ENCODE measurements at regions not wholly inside any gene's neighbourhood (a gene's known extent, or its start where the extent isn't known, plus 50 kb on each side); places are given as distances from the start of the nearest gene placed in this dataset.

DNA sequence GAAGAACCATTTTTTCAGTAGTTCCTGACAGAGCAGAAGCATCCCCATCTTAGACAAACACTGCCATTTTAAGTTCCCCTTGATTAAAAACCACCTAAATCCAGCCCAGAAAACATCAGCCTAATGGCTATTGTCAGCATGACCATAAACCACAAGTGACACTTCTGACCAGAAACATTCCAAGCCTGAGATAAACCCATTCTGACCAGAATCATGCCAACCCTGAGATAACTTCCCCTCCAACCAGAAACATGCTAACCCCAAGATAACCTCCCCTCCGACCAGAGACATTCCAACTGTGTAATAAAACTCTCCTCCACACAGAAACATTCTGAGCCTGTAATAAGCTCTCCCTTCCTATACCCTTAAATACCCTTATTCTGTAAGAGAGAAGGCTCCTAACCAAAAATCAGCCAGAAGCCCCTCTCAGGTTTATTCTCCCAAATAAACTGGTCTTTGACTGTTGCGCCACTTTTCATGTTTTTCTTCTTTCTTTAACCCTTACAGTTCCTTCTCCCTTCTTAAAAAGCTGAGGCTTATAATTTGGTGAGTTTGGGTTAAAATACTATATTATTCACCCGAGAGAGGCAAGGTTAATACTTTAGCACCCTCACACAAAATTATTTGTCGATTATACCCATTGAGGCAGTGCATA lies 149.7 kb downstream of the HNMT start:
- intact Hi-C loops (cut with DNase I), result no loop called here
- no peaks in the 10 kb centered on the region for H3K4me1 ChIP-seq
- H3K27ac ChIP-seq (replicated peaks in 1 of 4), result no peak overlapping the region
- WGBS, result 94% methylated on average over 4 of the region's 4 CpGs
- TF ChIP-seq POLR2AphosphoS5 (IDR thresholded peaks at IDR 0.05) (no peak), POLR2A (IDR thresholded peaks at IDR 0.05; ENCODE audit: low read depth) (no peak), EP300 (IDR thresholded peaks at IDR 0.05) (no peak)
- TF ChIP-seq, protein P1, sequence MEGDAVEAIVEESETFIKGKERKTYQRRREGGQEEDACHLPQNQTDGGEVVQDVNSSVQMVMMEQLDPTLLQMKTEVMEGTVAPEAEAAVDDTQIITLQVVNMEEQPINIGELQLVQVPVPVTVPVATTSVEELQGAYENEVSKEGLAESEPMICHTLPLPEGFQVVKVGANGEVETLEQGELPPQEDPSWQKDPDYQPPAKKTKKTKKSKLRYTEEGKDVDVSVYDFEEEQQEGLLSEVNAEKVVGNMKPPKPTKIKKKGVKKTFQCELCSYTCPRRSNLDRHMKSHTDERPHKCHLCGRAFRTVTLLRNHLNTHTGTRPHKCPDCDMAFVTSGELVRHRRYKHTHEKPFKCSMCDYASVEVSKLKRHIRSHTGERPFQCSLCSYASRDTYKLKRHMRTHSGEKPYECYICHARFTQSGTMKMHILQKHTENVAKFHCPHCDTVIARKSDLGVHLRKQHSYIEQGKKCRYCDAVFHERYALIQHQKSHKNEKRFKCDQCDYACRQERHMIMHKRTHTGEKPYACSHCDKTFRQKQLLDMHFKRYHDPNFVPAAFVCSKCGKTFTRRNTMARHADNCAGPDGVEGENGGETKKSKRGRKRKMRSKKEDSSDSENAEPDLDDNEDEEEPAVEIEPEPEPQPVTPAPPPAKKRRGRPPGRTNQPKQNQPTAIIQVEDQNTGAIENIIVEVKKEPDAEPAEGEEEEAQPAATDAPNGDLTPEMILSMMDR (IDR thresholded peaks at IDR 0.05), result no peak
- H3K27me3 ChIP-seq, result no peaks in the 10 kb centered on the region
- H3K36me3 ChIP-seq, result no peaks in the 10 kb centered on the region
- no peak for DNase-seq (ENCODE audit: extremely low spot score)
- H3K9me3 ChIP-seq, result no peaks in the 10 kb centered on the region
- no peak overlapping the region for H3K4me3 ChIP-seq

DNA sequence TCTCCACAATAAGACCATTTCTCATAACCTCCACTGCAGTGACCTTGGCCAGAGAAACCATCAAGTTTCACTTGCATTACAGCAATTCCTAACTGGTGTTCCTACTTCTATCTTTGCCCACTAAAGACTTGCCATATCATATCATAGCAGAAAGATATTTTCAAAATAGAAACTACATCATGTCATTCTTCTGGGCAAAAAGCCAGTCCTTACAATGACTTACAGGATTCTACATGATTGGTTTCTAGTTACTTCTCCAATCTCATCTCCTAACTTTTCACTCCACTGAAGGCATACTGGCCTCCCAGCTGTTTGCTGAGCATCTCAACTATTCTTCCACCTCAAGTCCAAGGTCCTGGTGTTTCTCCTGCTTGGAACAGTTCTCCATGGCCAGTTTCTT lies 151.4 kb downstream of the HNMT start:
- no peak overlapping the region for H3K27ac ChIP-seq (replicated peaks in 1 of 4)
- no peaks in the 10 kb centered on the region for H3K36me3 ChIP-seq
- intact Hi-C loops (cut with DNase I), result no loop called here
- H3K9me3 ChIP-seq, result no peaks in the 10 kb centered on the region
- no peaks in the 10 kb centered on the region for H3K4me1 ChIP-seq
- TF ChIP-seq POLR2AphosphoS5 (IDR thresholded peaks at IDR 0.05), result no peak
- no peak for TF ChIP-seq POLR2A (IDR thresholded peaks at IDR 0.05; ENCODE audit: low read depth)
- no peak for TF ChIP-seq EP300 (IDR thresholded peaks at IDR 0.05)
- TF ChIP-seq, protein P1 (IDR thresholded peaks at IDR 0.05), result no peak
- no peak overlapping the region for H3K4me3 ChIP-seq
- no peak for DNase-seq (ENCODE audit: extremely low spot score)
- H3K27me3 ChIP-seq, result no peaks in the 10 kb centered on the region

DNA sequence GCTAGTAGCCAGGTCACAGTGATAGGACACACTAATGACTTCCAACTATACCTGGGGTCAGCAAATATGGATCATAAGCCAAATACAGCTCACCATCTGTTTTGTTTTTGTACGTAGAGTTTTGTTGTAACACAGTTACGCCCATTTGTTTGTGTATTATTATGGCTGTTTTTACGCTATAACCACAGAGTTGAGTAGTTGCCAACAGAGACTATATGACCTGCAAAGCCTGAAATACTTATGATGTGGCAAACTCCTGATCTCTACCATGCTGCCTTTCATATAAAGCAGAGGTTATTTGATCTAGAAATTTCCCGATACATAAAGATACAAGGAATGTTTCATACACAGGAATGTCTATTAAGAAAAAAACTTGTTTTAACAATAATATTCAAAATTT lies 152.2 kb downstream of the HNMT start:
- Histone ChIP-seq H3K4me3 (no peak overlapping the region), H3K27ac (replicated peaks in 1 of 4) (no peak overlapping the region), H3K36me3 (no peaks in the 10 kb centered on the region), H3K4me1 (no peaks in the 10 kb centered on the region), H3K27me3 (no peaks in the 10 kb centered on the region), H3K9me3 (no peaks in the 10 kb centered on the region)
- 94% methylated on average over 4 of the region's 4 CpGs for WGBS
- no peak for DNase-seq (ENCODE audit: extremely low spot score)
- intact Hi-C loops (cut with DNase I), result no loop called here
- TF ChIP-seq POLR2AphosphoS5 (IDR thresholded peaks at IDR 0.05) (no peak), POLR2A (IDR thresholded peaks at IDR 0.05; ENCODE audit: low read depth) (no peak), EP300 (IDR thresholded peaks at IDR 0.05) (no peak)
- TF ChIP-seq, protein P1 (IDR thresholded peaks at IDR 0.05), result no peak

DNA sequence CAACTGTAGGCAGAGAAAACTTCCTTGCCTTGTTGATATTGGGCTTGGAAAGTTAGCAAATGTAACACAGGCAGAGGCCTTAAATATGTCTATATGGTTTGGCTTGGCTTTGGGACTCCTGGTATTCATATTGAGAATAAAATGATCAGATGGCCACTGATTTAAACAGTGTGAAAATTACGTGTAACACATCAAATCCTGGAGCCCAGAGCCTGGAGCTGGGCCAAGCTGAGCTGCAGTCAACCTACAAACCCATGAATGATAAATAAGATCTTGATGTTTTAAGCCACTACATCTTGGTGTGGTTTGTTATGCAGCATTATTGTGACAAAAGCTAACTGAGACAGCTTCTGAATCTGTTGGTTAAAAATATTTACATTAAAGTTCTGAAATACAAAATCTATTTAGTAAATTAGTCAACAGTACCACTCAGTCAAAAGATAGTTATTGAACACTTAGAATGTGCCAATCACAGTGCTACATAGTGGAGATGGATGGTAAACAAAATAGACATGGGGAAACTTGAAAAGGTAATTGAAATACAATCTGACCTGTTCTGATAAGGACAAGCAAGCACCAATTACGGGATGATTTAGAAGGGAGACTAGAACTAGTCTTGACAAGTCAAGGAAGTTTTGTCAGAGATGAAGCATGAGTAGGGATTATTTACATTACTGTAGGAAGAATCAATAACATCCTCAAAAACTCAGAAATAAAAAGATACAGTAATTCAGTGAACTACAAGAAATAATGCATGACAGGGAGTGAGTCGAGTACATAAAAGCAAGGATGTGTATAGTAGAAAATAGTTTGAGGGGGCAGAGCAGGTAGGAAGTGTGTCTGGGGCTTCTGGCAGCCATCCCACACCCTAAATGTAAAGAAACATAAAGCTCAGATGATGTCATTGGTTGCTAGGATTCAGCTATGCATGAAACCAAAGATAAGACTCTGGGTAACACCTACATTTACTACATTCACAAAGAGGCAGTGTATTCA lies 157.7 kb downstream of the HNMT start:
- DNase-seq (ENCODE audit: extremely low spot score), result no peak
- Histone ChIP-seq H3K27me3 (no peaks in the 10 kb centered on the region), H3K27ac (replicated peaks in 1 of 4) (no peak overlapping the region), H3K36me3 (no peaks in the 10 kb centered on the region), H3K4me1 (no peaks in the 10 kb centered on the region), H3K9me3 (no peaks in the 10 kb centered on the region), H3K4me3 (no peak overlapping the region)
- no peak for TF ChIP-seq POLR2AphosphoS5 (IDR thresholded peaks at IDR 0.05)
- TF ChIP-seq, protein P1 (IDR thresholded peaks at IDR 0.05), result no peak
- no peak for TF ChIP-seq EP300 (IDR thresholded peaks at IDR 0.05)
- TF ChIP-seq POLR2A (IDR thresholded peaks at IDR 0.05; ENCODE audit: low read depth), result no peak
- WGBS, result 67% methylated on average over 3 of the region's 3 CpGs
- intact Hi-C loops (cut with DNase I), result no loop called here

All from esophagus muscularis mucosa (tissue), 4 donors.